ENCODE measurements at regions not wholly inside any gene's neighbourhood (a gene's known extent, or its start where the extent isn't known, plus 50 kb on each side); places are given as distances from the start of the nearest gene placed in this dataset.

DNA sequence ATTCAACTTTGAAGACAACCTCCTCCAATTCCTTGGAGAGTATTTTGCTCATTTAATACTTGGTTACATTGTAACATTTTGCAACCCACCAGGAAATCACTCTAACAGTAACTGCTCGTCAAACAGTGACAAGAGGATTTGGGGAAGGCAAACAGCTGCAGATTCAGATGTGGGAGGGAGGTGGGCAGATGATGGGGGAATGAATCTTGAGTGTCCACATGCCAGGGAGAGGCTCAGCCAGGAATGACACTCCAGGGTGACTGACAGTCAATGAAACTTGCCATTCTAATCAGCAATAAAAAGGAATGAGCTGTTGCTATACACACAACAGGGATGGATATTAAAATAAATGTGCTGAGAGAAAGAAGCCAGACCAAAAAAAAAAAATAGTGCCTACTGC, 97.7 kb upstream of the ANKRD55 start:
- TF ChIP-seq POLR2A (IDR thresholded peaks at IDR 0.05; ENCODE audit: extremely low read depth, insufficient read length) (no peak), MYC (IDR thresholded peaks at IDR 0.05; ENCODE audit: low read depth, low read length) (no peak)
- TF ChIP-seq, protein P1, sequence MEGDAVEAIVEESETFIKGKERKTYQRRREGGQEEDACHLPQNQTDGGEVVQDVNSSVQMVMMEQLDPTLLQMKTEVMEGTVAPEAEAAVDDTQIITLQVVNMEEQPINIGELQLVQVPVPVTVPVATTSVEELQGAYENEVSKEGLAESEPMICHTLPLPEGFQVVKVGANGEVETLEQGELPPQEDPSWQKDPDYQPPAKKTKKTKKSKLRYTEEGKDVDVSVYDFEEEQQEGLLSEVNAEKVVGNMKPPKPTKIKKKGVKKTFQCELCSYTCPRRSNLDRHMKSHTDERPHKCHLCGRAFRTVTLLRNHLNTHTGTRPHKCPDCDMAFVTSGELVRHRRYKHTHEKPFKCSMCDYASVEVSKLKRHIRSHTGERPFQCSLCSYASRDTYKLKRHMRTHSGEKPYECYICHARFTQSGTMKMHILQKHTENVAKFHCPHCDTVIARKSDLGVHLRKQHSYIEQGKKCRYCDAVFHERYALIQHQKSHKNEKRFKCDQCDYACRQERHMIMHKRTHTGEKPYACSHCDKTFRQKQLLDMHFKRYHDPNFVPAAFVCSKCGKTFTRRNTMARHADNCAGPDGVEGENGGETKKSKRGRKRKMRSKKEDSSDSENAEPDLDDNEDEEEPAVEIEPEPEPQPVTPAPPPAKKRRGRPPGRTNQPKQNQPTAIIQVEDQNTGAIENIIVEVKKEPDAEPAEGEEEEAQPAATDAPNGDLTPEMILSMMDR (IDR thresholded peaks at IDR 0.05; ENCODE audit: low read depth, low read length) = no peak
- TF ChIP-seq, protein P2, sequence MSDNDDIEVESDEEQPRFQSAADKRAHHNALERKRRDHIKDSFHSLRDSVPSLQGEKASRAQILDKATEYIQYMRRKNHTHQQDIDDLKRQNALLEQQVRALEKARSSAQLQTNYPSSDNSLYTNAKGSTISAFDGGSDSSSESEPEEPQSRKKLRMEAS (IDR thresholded peaks at IDR 0.05; ENCODE audit: low read depth, low read length) = no peak
